ENCODE measurements at regions not wholly inside any gene's neighbourhood (a gene's known extent, or its start where the extent isn't known, plus 50 kb on each side); places are given as distances from the start of the nearest gene placed in this dataset.

GRCh38 chr18:10023853-10024570 lies 110.2 kb downstream of the VAPA start:
- H3K4me1 Mint-ChIP-seq (ENCODE audit: low read depth), result no peaks in the 10 kb centered on the region
- no peak for DNase-seq (ENCODE audit: low spot score)
- no peak overlapping the region for H3K4me3 Mint-ChIP-seq
- intact Hi-C loops (cut with micrococcal nuclease), result no loop called here
- H3K9me3 Mint-ChIP-seq, result no peaks in the 10 kb centered on the region
- peaks cover 8% of the 10 kb centered on the region for H3K27me3 Mint-ChIP-seq (ENCODE audit: insufficient read depth)
- no peak overlapping the region for H3K27ac Mint-ChIP-seq
- no peaks in the 10 kb centered on the region for H3K36me3 Mint-ChIP-seq (ENCODE audit: low read depth)

DNA sequence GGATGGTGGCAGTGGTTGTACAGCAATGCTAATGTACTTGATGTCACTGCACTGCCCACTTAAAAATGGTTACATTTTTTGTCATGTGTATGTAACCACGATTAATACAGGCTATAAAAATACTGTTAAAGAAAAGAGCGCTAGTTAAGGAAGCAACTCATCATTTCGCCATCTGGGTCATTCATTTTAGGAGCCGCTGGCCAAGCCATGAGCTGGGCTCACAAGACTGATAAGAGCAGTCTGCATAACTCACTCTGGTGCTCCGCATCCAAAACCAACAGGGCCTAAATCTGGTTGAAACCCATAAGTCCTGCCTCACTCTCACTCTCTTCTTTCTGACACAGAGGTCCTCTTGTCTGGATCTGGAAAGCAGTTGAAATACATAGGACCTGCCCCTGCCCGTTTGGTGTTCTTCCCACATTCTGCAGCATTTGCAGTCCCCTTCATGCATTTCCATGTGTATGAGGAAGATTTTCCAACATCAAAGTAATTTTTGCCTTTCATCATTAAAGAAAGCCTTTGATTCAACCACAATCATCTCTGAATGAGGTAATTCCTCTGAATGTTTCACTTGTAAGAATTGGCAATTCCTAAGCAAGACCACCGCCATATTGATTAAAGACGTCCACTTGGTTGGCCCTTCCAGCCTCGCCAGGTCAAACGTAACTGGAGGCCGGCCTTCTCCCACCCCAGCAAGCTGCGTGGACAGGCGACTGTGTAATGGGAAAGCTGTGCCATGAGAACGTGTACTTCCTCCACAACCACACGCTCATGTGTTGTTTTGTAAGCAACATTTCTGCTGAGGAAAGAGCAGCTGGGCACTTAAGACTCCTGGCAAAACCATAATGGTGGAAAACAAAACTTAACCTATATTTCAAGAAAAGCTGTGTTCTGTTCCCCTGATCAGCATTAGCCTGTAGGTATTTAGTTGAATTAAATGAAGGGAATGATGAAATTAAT lies 112.2 kb downstream of the VAPA start:
- H3K27ac Mint-ChIP-seq, result no peak overlapping the region
- H3K4me1 Mint-ChIP-seq (ENCODE audit: low read depth), result no peaks in the 10 kb centered on the region
- no peak overlapping the region for H3K4me3 Mint-ChIP-seq
- H3K36me3 Mint-ChIP-seq (ENCODE audit: low read depth), result no peaks in the 10 kb centered on the region
- H3K9me3 Mint-ChIP-seq, result no peaks in the 10 kb centered on the region
- H3K27me3 Mint-ChIP-seq (ENCODE audit: insufficient read depth), result peaks cover 6% of the 10 kb centered on the region
- intact Hi-C loops (cut with micrococcal nuclease), result no loop called here
- no peak for DNase-seq (ENCODE audit: low spot score)

DNA sequence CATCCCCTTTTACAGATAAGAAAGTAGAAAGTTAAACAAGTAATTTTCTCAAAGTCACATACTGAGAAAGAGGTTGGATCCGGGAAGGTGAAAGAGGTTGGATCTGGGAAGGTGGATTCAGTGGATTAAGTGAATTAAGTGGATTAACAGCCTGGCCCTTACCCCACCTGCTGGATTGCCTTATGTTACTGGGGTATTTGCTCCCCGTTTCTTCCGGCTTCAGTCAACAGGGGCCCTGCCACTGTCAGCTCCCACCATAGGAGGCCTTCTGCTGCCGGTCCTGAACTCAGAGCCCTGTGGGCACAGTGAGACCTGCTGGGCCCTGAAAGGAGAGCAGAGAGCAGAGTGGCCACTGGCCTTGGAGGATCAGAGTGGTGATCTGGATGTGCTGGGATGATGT lies 113.2 kb downstream of the VAPA start:
- no peak for DNase-seq (ENCODE audit: low spot score)
- Mint-ChIP-seq H3K36me3 (ENCODE audit: low read depth) (no peaks in the 10 kb centered on the region), H3K4me1 (ENCODE audit: low read depth) (no peaks in the 10 kb centered on the region), H3K27me3 (ENCODE audit: insufficient read depth) (peaks cover 5% of the 10 kb centered on the region), H3K27ac (no peak overlapping the region), H3K9me3 (no peaks in the 10 kb centered on the region), H3K4me3 (no peak overlapping the region)
- intact Hi-C loops (cut with micrococcal nuclease), result no loop called here

DNA sequence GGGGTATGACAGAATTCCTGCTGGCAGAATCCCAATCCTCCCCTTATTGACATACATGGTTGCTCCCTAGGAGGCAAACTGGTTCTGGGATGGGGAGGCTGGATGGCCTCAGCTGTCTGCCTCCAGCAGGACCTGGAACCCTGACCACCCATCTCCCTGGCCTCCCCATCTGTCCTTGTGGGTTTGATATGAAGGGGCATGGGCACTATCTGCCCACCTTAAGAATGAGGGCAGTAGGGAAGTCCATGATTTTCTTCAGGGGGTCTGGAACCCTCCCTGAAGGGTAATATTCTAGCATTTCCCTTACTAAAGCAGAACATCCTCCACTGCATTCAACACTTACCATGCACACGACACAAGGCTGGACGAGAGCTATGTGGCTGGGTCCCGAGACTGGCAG lies 113.6 kb downstream of the VAPA start:
- no peaks in the 10 kb centered on the region for H3K9me3 Mint-ChIP-seq

DNA sequence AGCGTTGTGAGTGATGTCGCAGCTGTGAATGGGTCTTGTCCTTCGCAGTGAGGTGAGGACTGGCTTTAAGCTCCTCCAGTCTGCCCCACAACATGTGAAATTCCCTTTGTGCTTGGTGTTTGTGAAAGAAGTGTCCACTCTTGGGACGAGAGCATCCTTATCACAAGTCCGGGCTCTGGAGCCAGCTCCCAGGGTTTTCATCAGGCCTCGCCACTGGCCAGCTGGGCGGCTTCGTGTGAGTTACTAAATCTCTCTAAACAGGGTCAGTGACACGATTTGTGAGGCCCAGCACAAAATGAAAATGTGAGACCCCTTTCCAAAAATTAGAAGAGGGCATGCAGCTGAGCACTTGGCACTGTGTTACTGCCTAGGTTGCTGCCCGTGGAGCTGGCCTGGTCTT lies 115.9 kb downstream of the VAPA start:
- DNase-seq (ENCODE audit: low spot score), result no peak
- Mint-ChIP-seq H3K36me3 (ENCODE audit: low read depth) (no peaks in the 10 kb centered on the region), H3K27ac (no peak overlapping the region), H3K4me3 (no peak overlapping the region), H3K9me3 (no peaks in the 10 kb centered on the region), H3K27me3 (ENCODE audit: insufficient read depth) (peaks cover 18% of the 10 kb centered on the region), H3K4me1 (ENCODE audit: low read depth) (no peaks in the 10 kb centered on the region)
- intact Hi-C loops (cut with micrococcal nuclease), result no loop called here

More for the DNA sequence above, 113.6 kb downstream of the VAPA start:
- Mint-ChIP-seq H3K4me1 (ENCODE audit: low read depth) (no peaks in the 10 kb centered on the region), H3K27ac (no peak overlapping the region), H3K36me3 (ENCODE audit: low read depth) (no peaks in the 10 kb centered on the region), H3K4me3 (no peak overlapping the region), H3K27me3 (ENCODE audit: insufficient read depth) (peaks cover 5% of the 10 kb centered on the region)
- DNase-seq (ENCODE audit: low spot score), result no peak
- intact Hi-C loops (cut with micrococcal nuclease), result no loop called here

DNA sequence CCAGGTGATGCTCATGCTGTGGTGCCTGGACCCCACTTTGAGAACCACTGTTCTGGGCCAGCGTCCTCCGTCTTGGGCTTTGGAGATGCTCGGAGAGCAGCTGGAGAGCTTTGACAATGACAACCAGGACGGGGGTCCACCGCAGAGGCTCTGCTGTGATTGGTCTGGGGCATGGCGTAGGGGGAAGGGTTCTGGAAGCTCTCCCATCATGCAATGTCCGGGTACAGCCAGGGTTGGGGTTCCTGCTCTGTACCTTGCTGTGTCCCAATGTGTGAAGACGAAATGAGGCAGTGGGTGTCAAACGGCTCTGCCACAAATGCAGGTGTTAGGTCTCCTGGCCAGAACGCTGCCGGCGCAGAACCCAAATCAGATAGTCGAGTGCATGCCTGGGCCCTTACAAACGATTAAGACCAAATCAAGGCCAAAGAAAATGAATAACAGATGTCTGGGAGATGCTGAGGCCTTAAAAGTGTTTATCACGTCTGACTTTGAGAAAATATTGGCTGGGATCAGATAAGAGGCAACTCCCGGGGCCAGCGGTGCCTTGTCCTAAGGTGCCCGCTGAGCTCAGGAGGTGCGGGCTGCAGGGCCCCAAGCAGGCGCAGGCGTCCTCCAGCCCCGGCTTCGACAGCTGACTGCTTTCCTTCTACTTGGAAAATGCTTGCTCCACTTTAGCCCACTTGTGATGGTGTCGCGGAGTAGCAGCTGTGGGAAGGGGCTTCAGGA lies 117.2 kb downstream of the VAPA start:
- peaks cover 15% of the 10 kb centered on the region for H3K27me3 Mint-ChIP-seq (ENCODE audit: insufficient read depth)
- intact Hi-C loops (cut with micrococcal nuclease), result no loop called here
- H3K4me1 Mint-ChIP-seq (ENCODE audit: low read depth), result no peaks in the 10 kb centered on the region
- no peak overlapping the region for H3K4me3 Mint-ChIP-seq
- DNase-seq (ENCODE audit: low spot score), result no peak
- H3K9me3 Mint-ChIP-seq, result no peaks in the 10 kb centered on the region
- no peaks in the 10 kb centered on the region for H3K36me3 Mint-ChIP-seq (ENCODE audit: low read depth)
- H3K27ac Mint-ChIP-seq, result no peak overlapping the region

DNA sequence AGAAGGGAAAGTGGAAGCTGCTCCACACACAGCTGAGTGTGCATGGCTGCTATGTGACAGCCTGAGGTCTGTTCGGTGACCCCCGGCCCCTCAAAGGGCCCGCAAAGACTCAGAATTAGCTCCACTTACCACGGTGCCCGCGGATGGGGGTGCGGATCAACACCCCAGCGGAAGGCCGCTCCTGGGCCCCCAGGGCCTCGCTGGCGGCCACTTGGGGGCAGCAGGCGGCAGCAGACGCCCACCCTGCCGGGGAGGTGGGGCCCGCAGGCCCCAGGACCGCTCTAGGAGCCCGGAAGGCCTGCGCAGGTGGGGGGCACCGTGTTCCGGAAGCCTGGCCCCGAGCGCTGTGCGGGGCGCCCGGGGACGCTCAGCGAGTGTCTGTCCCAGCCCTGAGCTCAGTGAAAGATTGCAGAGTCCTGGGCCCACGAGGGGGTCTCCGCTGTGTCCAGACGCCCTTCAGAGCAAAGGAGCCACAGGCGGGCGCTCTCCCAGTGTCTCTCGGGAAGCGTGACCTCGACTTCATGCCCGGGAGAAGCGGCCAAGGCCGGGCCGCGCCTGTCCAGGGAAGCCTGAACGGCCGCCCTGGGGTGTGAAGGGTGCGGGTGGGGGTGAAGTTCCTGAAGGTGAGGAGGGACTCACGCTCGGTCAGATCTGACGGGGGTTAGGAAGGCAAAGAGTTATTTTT lies 118.7 kb downstream of the VAPA start:
- H3K27ac Mint-ChIP-seq, result no peak overlapping the region

DNA sequence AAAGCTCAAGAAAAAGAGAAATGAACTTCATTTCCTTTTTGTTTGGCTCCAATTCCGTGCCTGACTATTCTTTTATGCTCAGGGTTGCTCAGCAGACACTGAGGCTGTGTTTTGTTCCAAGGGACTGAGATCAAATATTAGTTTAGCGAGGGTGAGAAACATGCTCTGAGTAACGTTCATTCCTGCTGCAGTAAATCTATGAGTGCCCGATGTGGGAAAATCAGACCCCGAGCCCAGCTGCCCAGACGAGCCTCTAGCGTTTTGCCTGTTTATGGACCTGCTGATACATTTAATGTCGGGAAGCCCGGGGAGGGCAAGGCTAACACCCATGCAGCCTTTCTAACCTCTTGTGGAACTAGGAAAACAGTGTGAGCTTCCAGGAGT lies 119.2 kb downstream of the VAPA start:
- Mint-ChIP-seq H3K27ac (no peak overlapping the region), H3K36me3 (ENCODE audit: low read depth) (no peaks in the 10 kb centered on the region), H3K9me3 (no peaks in the 10 kb centered on the region), H3K27me3 (ENCODE audit: insufficient read depth) (peaks cover 18% of the 10 kb centered on the region), H3K4me3 (no peak overlapping the region), H3K4me1 (ENCODE audit: low read depth) (no peaks in the 10 kb centered on the region)
- DNase-seq (ENCODE audit: low spot score), result no peak
- intact Hi-C loops (cut with micrococcal nuclease), result no loop called here

More for the DNA sequence above, 118.7 kb downstream of the VAPA start:
- Mint-ChIP-seq H3K4me1 (ENCODE audit: low read depth) (no peaks in the 10 kb centered on the region), H3K4me3 (no peak overlapping the region), H3K36me3 (ENCODE audit: low read depth) (no peaks in the 10 kb centered on the region), H3K9me3 (no peaks in the 10 kb centered on the region), H3K27me3 (ENCODE audit: insufficient read depth) (peaks cover 16% of the 10 kb centered on the region)
- DNase-seq (ENCODE audit: low spot score), result no peak
- intact Hi-C loops (cut with micrococcal nuclease), result no loop called here

DNA sequence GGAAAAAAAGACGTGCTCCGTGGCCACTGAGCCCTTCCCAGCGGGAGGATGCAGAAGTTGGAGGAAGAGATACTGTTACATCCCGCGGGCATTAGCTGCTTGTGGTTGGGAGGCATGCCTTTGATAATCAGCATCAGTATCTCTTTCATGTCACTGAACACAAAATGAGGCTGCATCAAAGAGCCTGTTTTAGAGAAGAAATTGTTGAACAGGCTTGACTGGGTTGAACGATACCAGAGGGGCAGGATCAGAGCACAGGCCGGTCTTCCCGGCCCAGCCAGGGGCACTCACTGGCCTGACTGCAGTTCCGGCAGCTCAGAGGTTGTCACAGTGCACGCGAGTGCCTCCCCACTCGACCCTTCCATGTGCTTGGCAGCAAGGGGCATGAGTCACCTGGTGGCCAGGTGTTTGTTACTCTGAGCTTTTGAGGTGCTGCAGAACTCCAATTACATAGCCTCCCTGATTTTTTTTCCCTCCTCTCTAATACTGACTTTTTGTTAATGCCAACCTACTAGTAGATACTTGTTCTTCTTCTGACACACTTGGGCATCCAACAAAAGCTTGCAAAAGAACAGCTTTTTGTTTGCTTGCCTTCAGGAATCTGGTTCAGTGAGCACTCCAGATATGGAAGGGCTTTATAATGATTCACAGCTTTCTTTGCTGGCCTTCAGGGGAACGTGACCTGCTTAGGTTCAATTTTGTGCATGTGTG lies 121.6 kb downstream of the VAPA start:
- Mint-ChIP-seq H3K27me3 (ENCODE audit: insufficient read depth) (peaks cover 20% of the 10 kb centered on the region), H3K9me3 (no peaks in the 10 kb centered on the region), H3K36me3 (ENCODE audit: low read depth) (no peaks in the 10 kb centered on the region), H3K4me3 (no peak overlapping the region), H3K27ac (no peak overlapping the region), H3K4me1 (ENCODE audit: low read depth) (no peaks in the 10 kb centered on the region)
- DNase-seq (ENCODE audit: low spot score), result no peak
- intact Hi-C loops (cut with micrococcal nuclease), result no loop called here

- Mint-ChIP-seq H3K4me3 (no peak overlapping the region), H3K4me1 (ENCODE audit: low read depth) (no peaks in the 10 kb centered on the region), H3K27me3 (ENCODE audit: insufficient read depth) (peaks cover 20% of the 10 kb centered on the region), H3K27ac (no peak overlapping the region), H3K9me3 (no peaks in the 10 kb centered on the region), H3K36me3 (ENCODE audit: low read depth) (no peaks in the 10 kb centered on the region)
- no peak for DNase-seq (ENCODE audit: low spot score)
- intact Hi-C loops (cut with micrococcal nuclease), result no loop called here
These were observed 122.7 kb downstream of the VAPA start for GRCh38 chr18:10036479-10036878.

- peaks cover 23% of the 10 kb centered on the region for H3K27me3 Mint-ChIP-seq (ENCODE audit: insufficient read depth)
- no peak overlapping the region for H3K4me3 Mint-ChIP-seq
- intact Hi-C loops (cut with micrococcal nuclease), result no loop called here
- H3K27ac Mint-ChIP-seq, result no peak overlapping the region
- no peak for DNase-seq (ENCODE audit: low spot score)
- peaks cover 5% of the 10 kb centered on the region for H3K9me3 Mint-ChIP-seq
- H3K4me1 Mint-ChIP-seq (ENCODE audit: low read depth), result no peaks in the 10 kb centered on the region
- no peaks in the 10 kb centered on the region for H3K36me3 Mint-ChIP-seq (ENCODE audit: low read depth)
These were observed 123.4 kb downstream of the VAPA start for GRCh38 chr18:10037181-10037580.

GRCh38 chr18:10038268-10038667 lies 124.5 kb downstream of the VAPA start:
- no peak for DNase-seq (ENCODE audit: low spot score)
- H3K36me3 Mint-ChIP-seq (ENCODE audit: low read depth), result no peaks in the 10 kb centered on the region
- intact Hi-C loops (cut with micrococcal nuclease), result no loop called here

More at GRCh38 chr18:10038268-10038667, 124.5 kb downstream of the VAPA start:
- H3K4me3 Mint-ChIP-seq, result no peak overlapping the region
- H3K27ac Mint-ChIP-seq, result no peak overlapping the region
- H3K27me3 Mint-ChIP-seq (ENCODE audit: insufficient read depth), result peaks cover 18% of the 10 kb centered on the region
- no peaks in the 10 kb centered on the region for H3K4me1 Mint-ChIP-seq (ENCODE audit: low read depth)
- peaks cover 9% of the 10 kb centered on the region for H3K9me3 Mint-ChIP-seq
